ENCODE measurements at regions not wholly inside any gene's neighbourhood (a gene's known extent, or its start where the extent isn't known, plus 50 kb on each side); places are given as distances from the start of the nearest gene placed in this dataset.

GRCh38 chr5:72020161-72020983 lies 86.9 kb upstream of the MAP1B start:
- no peak overlapping the region for H2AFZ ChIP-seq
- no peaks in the 10 kb centered on the region for H3K79me2 ChIP-seq (ENCODE audit: insufficient read depth)
- H3K4me2 ChIP-seq (ENCODE audit: unreplicated experiment): no peak overlapping the region
- H3F3A ChIP-seq (ENCODE audit: insufficient read depth): no peaks in the 10 kb centered on the region
- no peaks in the 10 kb centered on the region for H3K36me3 ChIP-seq (ENCODE audit: low read depth)
- H3K27me3 ChIP-seq (replicated peaks; ENCODE audit: insufficient read depth): peaks cover 21% of the 10 kb centered on the region
- H3K4me3 ChIP-seq: no peak overlapping the region
- TF ChIP-seq EZH2 (IDR thresholded peaks at IDR 0.05; ENCODE audit: insufficient read depth, poor library complexity, severe bottlenecking) (no peak), EZH2phosphoT487 (IDR thresholded peaks at IDR 0.05; ENCODE audit: insufficient read depth, low read depth) (no peak)
- no peaks in the 10 kb centered on the region for H3K9me3 ChIP-seq (ENCODE audit: low read depth)
- no peaks in the 10 kb centered on the region for H4K20me1 ChIP-seq (ENCODE audit: insufficient read depth)
- no peak for DNase-seq
- in situ Hi-C loops (cut with MboI): no loop called here
- no peaks in the 10 kb centered on the region for H3K4me1 ChIP-seq (ENCODE audit: insufficient read depth)
- H3K9me2 ChIP-seq (ENCODE audit: insufficient read depth): no peaks in the 10 kb centered on the region
- no peak overlapping the region for H3K27ac ChIP-seq
- no peak overlapping the region for H3K9ac ChIP-seq
- WGBS, 2 experiments (ENCODE audit: low coverage in 1 of 2, low lambda C conversion rate in 2 of 2, missing lambda C conversion rate in 2 of 2): 39 to 42% methylated on average over 4 of the region's 4 CpGs

DNA sequence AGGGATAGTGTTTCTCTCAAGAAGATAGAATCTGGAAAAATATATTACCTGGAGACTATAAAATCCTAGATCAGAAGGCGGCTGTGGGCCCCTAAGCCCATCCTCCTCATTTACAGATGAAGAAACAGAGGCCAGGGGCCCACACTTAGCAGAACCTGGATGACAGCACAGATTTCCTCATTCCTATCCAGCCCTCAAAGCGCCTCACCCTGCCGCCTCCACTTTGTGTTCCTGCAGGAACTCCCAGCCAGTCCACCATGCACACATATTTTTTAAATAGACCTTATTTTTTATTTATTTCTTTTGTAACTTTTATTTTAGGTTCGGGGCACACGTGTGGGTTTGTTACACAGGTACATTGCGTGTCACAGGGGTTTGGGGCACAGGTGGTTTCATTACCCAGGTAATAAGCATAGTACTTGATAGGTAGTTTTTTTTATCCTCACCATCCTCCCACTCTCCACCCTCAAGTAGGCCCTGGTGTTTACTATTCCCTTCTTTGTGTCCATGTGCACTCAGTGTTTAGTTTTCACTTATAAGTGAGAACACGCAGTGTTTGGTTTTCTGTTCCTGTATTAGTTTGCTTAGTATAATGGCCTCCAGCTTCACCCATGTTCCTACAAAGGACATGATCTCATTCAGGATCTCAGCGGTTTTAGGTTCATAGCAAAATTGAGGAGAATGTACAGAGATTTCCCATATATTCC lies 85.5 kb upstream of the MAP1B start:
- WGBS, 2 experiments (ENCODE audit: low coverage in 1 of 2, low lambda C conversion rate in 2 of 2, missing lambda C conversion rate in 2 of 2): 71 to 72% methylated on average over 8 of the region's 8 CpGs
- Histone ChIP-seq H3K4me2 (ENCODE audit: unreplicated experiment) (no peak overlapping the region), H3K27ac (no peak overlapping the region), H4K20me1 (ENCODE audit: insufficient read depth) (no peaks in the 10 kb centered on the region), H2AFZ (no peak overlapping the region), H3K9ac (no peak overlapping the region), H3K36me3 (ENCODE audit: low read depth) (no peaks in the 10 kb centered on the region), H3K4me1 (ENCODE audit: insufficient read depth) (no peaks in the 10 kb centered on the region), H3F3A (ENCODE audit: insufficient read depth) (no peaks in the 10 kb centered on the region), H3K9me3 (ENCODE audit: low read depth) (no peaks in the 10 kb centered on the region), H3K79me2 (ENCODE audit: insufficient read depth) (no peaks in the 10 kb centered on the region), H3K27me3 (replicated peaks; ENCODE audit: insufficient read depth) (peaks cover 21% of the 10 kb centered on the region), H3K9me2 (ENCODE audit: insufficient read depth) (no peaks in the 10 kb centered on the region), H3K4me3 (no peak overlapping the region)
- in situ Hi-C loops (cut with MboI): no loop called here
- no peak for DNase-seq
- no peak for TF ChIP-seq EZH2phosphoT487 (IDR thresholded peaks at IDR 0.05; ENCODE audit: insufficient read depth, low read depth)
- no peak for TF ChIP-seq EZH2 (IDR thresholded peaks at IDR 0.05; ENCODE audit: insufficient read depth, poor library complexity, severe bottlenecking)

DNA sequence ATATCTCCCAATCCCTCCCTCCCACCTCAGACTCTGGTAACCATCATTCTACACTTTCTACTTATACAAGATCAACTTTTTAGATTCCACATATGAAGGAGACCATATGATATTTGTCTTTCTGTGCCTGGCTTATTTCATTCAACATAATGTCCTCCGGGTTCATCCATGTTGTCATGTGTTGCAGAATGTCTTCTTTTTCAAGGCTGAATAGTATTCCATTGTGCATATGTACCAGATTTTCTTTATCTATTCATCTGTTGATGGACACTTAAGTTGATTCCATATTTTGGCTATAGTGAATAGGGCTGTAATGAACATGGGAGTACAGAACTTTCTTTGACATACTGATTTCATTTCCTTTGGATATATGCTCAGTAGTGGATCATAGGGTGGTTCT lies 78.9 kb upstream of the MAP1B start:
- no peak overlapping the region for H3K4me2 ChIP-seq (ENCODE audit: unreplicated experiment)
- no peaks in the 10 kb centered on the region for H3K36me3 ChIP-seq (ENCODE audit: low read depth)
- peaks cover 8% of the 10 kb centered on the region for H3K27me3 ChIP-seq (replicated peaks; ENCODE audit: insufficient read depth)
- no peaks in the 10 kb centered on the region for H3K9me3 ChIP-seq (ENCODE audit: low read depth)
- in situ Hi-C loops (cut with MboI): no loop called here
- TF ChIP-seq EZH2 (IDR thresholded peaks at IDR 0.05; ENCODE audit: insufficient read depth, poor library complexity, severe bottlenecking) (no peak), EZH2phosphoT487 (IDR thresholded peaks at IDR 0.05; ENCODE audit: insufficient read depth, low read depth) (no peak)
- H3K9me2 ChIP-seq (ENCODE audit: insufficient read depth): no peaks in the 10 kb centered on the region
- no peak overlapping the region for H3K27ac ChIP-seq
- no peak overlapping the region for H2AFZ ChIP-seq
- H3F3A ChIP-seq (ENCODE audit: insufficient read depth): no peaks in the 10 kb centered on the region
- no peaks in the 10 kb centered on the region for H4K20me1 ChIP-seq (ENCODE audit: insufficient read depth)
- DNase-seq: no peak
- 53 to 73% methylated on average over 1 of the region's 1 CpG for WGBS, 2 experiments (ENCODE audit: low coverage in 1 of 2, low lambda C conversion rate in 2 of 2, missing lambda C conversion rate in 2 of 2)
- no peak overlapping the region for H3K4me3 ChIP-seq
- H3K79me2 ChIP-seq (ENCODE audit: insufficient read depth): no peaks in the 10 kb centered on the region
- H3K4me1 ChIP-seq (ENCODE audit: insufficient read depth): no peaks in the 10 kb centered on the region
- H3K9ac ChIP-seq: no peak overlapping the region

DNA sequence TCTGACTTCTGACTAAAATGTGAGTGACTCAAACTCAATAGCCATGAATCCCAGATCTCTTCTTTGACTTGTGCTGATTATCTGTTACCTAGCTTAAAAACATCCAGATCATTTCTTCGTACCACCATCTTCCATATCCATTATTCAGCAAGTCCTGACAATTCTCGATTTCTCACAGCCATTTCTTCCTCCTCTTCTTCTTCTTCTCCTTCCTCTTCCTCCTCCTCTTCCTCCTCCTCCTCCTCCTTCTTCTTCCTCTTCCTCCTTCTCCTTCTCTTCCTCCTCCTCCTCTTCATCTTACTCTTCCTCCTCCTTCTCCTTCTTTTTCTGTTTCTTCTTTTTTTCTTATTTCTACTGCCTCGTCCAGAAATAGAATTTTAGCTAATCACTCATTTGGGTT lies 77.0 kb upstream of the MAP1B start:
- WGBS, 2 experiments (ENCODE audit: low coverage in 1 of 2, low lambda C conversion rate in 2 of 2, missing lambda C conversion rate in 2 of 2): 72 to 83% methylated on average over 3 of the region's 3 CpGs
- no peak overlapping the region for H2AFZ ChIP-seq
- H3K27ac ChIP-seq: no peak overlapping the region
- H3K4me1 ChIP-seq (ENCODE audit: insufficient read depth): no peaks in the 10 kb centered on the region
- H3K4me2 ChIP-seq (ENCODE audit: unreplicated experiment): no peak overlapping the region
- TF ChIP-seq EZH2phosphoT487 (IDR thresholded peaks at IDR 0.05; ENCODE audit: insufficient read depth, low read depth) (no peak), EZH2 (IDR thresholded peaks at IDR 0.05; ENCODE audit: insufficient read depth, poor library complexity, severe bottlenecking) (no peak)
- peaks cover 7% of the 10 kb centered on the region for H3K27me3 ChIP-seq (replicated peaks; ENCODE audit: insufficient read depth)
- no peaks in the 10 kb centered on the region for H3K79me2 ChIP-seq (ENCODE audit: insufficient read depth)
- no peak for DNase-seq
- in situ Hi-C loops (cut with MboI): no loop called here
- H3F3A ChIP-seq (ENCODE audit: insufficient read depth): no peaks in the 10 kb centered on the region
- no peaks in the 10 kb centered on the region for H3K9me2 ChIP-seq (ENCODE audit: insufficient read depth)
- H4K20me1 ChIP-seq (ENCODE audit: insufficient read depth): no peaks in the 10 kb centered on the region
- no peaks in the 10 kb centered on the region for H3K36me3 ChIP-seq (ENCODE audit: low read depth)
- H3K9ac ChIP-seq: no peak overlapping the region
- no peaks in the 10 kb centered on the region for H3K9me3 ChIP-seq (ENCODE audit: low read depth)
- no peak overlapping the region for H3K4me3 ChIP-seq
